Stimulated activated CD8-positive, alpha-beta memory T cell treated with anti-CD3 and anti-CD28 coated beads, Interleukin-15, amount 100 ng/mL, for 24 hours (primary cell): ENCODE measurements at regions not wholly inside any gene's neighbourhood (a gene's known extent, or its start where the extent isn't known, plus 50 kb on each side); places are given as distances from the start of the nearest gene placed in this dataset.

Experiments used
- DNase-seq: peaks from one replicate; pipeline ENCODE4 v3.0.0-alpha.2; 2020; ENCODE audit warnings: low read depth

DNA sequence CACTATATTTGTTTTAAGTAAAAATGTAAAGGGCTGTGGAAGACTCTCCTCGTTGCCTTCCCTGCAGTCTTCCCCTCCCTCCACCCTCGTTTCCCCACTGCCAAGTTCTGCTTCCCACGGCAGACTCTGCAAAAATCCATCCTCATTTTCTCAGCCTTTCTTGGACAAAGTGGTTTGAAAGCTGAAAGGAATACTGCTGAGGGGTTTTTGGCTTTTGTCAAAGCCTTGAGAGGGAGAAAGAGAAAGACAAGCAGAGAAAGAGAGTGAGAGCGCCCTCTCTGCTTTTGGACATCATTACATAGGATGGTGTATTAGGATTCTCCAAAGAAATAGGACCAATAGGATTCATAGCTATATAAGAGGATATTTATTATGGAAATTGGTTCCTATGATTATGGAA, 455.9 kb upstream of the SOX11 start:
- no peak for DNase-seq

DNA sequence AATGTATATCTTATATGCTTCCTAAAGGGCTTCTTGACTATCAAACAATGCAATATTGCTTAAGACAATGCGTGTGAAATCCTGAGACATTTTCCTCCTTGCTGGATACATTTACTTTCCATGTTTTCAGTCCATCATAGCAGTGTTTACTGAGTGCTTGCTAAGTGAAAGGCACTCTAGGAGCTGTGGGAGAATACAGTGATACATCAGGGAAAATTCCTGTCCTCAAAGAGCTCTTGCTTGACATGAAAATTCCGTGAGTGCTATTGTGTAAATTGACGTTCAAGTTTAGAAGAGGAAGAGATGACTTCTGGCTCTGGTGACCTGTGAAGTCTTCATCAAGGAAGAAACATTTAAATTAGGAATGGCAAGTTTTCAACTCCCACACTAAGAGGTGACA, 449.4 kb upstream of the SOX11 start:
- no peak for DNase-seq

DNA sequence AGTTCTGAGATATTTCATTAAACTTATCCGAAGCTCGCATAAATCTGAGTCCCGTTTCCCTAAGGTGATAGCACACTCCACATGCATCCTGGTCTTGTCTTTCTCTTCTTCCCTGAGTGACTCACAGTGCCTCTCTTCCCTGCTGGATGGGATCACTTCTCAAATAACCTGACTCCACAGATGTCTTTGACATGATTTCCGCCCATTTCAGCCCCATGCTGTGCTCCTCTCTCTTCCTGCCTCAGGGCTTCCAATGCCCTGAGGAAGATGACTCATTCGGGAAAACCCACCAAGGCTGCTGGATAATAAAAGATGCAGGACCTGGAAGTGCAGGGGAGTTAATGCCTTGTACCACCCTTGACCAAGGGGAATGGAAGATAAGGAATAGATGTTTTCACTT, 441.7 kb upstream of the SOX11 start:
- DNase-seq, result no peak

DNA sequence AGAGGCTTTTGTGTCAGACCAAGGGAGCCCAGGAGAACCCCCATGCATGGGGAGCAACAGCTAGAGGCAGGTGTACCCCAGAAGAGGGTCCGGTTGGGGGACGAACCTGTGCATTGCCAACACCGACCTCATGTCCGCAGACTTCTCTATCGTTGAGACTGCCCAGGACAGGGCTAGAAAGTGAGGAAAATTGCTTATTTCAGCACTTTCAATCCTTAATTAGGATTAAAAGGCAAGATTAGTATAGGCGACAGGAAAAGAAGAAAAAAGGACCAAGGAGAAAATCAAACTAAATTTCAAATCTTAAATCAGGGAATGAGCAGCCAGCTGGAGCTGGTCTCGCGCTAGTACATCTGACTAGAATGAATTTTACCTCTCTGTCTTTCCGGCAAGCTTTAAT, 438.9 kb upstream of the SOX11 start:
- DNase-seq, result no peak

DNA sequence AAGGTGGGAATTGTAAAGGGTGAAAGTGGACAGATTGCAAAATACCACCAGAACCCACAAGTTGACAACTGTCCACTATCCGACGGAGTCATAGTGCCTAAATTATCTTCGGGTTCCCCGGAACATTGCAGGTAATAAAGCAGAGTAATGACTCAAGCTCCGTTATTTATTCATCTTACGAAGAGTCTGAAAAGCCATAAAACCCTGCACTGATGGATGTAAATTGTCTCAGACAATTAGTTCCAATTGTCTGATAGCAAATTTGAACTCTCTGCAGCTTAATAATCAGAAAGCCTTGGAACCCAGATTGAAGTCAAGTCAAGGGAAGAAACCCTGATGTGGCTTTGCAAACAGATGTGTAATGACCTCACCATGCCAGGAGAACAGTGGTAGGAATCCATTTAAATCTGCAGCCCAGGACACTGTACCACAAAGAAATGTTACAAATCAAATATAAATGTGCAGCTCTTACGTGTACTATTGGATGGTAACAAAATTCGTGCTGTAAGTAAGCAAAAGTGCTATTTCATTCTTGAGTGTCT, 437.3 kb upstream of the SOX11 start:
- no peak for DNase-seq

DNA sequence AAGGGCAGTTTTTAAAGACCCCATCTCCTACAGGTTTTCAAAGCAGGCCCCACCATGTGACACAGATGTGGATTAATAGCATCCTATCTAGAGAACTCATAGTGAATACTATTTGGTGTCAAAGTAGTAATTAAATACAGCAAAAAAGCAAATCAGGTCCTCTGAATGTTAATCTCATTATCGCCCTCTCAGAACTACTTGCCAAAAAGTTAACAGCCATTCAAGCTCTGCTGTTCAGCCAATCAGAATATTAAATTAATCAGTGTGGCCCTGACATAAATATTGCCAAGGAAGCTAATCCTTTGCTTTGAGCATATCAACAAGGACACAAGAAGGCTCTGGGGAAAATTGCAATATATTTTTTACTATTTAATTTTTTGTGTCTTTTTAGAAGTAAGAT, 428.9 kb upstream of the SOX11 start:
- no peak for DNase-seq

DNA sequence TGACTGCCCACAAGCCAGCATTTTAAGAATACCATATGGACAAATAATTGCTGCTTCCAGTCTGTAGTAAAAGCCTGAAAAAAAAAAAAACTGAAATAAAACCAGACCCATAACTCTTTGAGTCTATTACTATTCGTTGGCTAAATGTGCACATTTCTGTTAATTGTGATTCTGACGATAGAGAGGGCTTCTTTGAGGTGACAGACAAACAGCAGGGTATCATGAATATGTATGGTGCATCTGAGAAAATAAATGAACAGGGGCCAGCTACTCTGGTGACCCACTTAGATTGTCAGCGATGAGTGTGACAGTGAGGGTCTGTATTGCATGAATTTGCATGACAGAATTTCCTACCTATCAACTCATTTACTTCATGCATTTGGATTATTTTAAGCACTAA, 427.8 kb upstream of the SOX11 start:
- no peak for DNase-seq

DNA sequence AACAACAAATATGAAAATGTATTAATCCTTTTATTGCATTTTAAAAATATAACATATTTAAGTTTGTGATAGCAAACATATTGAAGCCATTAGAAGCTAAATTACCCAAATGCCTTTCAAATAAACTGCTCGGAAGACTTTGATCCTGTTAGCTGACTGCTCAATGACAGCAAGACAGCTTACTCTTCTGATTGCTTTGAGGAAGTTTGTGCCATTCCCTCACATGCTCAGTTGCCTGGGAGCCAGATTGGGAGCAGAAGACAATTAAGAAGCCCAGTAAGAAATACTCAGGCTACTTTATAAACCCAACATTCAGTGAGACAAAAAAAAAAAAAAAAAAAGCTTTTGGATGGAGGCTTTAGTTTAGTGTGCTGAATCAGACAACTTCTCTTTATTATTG, 407.1 kb upstream of the SOX11 start:
- no peak for DNase-seq

DNA sequence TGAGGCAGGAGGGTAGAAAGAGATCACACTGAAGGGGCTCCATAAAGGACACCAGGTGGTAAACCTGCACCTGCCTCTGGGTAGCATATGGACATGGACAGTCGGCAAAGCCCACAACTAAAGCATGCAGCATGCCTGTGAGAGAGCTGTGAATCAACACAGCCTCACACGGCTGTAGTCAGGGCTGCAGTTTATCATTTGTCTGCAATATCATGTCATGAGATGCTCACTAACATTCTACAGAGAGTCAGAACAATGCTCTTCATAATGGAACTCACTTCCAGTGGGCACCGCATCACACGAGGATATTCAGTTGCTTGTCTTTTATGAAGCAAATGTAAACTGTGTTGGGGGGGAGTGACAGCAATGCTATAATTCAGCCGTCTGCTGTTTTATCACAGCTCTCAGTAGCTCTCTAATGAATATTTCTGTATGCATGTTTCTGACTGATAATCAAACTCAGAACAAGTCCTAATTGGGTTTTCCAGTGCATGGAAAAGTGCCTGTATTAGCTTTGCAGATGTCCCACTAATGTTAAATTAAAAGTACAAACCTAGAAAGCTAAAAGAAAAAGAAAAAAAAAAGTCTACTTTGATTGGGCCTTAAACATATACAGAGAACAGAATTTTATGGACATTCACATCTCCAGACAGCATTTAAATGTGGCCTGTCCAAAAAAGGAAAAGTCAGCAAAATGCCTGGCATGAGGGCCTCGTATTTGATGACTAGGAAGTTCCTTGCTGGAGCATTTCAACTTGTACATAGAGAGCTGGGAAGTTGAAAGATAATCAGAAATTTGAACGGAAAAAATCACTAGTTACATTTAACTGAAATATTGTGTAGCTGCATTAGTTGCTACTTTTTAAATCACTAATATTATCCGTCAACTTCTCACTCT, 406.1 kb upstream of the SOX11 start:
- no peak for DNase-seq

DNA sequence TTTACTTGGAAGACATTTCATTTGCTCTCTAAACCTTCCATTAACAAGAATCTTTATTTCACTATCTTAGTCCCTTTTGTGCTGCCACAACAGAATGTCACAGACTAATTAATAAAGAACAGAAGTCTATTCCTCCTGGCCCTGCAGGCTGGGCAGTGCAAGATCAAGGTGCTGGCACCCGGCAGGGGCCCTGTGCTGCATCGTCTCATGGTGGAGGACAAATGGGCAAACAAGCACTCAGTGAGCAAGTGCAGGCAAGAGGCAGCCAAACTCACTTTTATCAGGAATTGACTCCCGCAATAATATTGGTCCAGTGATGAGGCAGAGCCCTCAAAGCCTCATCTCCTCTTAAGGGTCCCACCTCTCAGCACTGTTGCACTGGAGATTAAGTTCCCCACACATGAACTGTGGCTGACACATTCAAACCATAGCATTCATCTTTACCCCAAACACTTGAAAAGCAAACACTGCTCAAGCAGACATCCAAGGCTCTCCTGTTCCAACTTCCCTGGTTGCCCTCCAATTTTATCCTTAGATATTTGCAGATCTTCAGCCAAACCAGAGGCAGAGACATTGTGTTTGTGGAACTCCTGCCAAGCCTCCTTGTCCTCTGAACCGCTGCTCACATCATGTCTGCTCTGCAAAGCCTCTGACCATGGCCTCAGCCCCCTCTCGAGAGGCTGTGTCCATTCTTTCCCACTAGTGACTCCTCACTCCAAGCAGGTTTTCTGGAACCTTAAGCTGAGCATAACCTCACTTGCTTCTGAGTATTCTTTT, 404.4 kb upstream of the SOX11 start:
- DNase-seq, result no peak

DNA sequence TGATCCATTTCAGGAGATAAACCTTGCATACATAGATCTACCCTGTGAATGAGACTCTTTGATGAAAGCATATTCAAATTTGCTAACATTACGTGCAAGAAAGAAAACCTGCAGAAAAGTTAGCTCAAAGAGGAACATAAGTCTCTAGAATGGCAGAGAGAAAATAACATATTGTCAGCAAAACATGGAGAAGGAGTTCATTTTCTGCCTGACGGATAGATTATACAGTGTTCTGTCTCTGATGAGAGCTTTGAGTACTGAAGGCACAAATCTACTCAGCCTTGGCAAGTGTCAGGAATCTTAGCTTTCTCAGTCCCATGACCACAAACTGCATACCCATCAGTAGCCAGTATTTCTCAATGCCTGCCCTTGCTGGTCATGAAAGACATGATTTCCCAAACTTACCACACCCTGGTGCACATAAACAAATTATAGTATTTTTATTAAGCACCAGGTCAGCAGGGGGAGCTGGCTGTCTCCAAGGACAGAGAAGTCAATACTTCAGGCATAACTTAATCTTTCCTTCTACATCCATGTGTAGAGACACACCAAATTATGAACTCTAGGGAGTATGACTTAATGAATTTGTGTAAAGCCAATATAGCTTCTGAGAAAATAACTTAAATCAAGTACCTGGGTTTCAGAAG, 401.2 kb upstream of the SOX11 start:
- DNase-seq, result no peak

DNA sequence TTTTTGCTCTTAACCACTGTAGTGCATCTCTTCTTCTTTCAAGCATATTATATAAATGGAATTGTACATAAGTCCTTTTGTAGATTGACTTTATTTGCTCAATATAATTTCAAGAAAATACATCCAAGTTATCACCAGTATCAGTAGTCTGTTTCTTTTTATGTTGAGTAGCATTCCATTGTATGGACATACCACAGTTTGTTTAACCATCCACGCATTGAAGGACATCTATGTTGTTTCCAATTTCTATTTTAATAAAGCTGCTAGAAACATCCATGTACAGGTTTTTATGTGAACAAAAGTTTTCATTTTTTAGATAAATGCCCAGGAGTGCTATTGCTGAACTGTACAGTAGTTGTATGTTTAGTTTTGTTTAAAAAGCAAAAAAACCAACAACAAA, 387.5 kb upstream of the SOX11 start:
- no peak for DNase-seq

DNA sequence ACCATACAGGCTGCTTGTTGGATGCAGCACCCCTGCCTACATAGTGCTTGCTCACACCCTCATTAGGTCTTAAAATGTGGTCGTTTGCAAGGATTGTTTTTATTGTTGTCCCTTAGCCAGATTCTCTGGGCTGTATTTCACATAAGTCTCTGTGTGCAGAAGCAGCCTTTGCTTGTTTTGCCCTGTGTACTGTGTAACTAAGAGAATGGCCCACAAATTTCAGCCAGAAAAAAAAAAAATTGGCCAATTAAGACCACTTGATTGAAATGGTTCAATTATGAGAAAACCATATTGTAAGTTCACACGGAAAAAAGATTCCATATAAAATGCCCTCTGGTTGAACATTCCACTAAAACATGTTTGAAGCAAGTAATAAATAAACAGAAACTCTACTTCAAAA, 377.1 kb upstream of the SOX11 start:
- no peak for DNase-seq

DNA sequence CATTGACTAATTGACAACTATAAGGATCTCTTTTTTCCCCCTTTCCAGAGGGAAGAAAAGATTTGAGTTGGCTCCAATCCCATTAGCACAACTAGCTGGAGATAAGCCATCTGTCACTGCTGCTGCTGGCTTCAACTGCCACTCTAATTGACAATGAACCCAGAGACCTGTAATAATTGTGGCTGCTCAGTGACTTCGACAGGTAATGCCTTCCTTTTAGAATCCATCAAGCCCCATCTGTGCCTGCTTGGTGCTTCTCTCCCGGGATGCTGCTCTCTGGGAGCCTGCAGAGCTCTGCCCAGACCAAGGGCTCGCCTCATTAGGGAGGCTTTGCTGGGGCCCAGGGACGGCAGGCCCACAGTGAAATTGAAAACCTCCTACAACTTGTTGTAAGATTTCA, 376.7 kb upstream of the SOX11 start:
- no peak for DNase-seq

DNA sequence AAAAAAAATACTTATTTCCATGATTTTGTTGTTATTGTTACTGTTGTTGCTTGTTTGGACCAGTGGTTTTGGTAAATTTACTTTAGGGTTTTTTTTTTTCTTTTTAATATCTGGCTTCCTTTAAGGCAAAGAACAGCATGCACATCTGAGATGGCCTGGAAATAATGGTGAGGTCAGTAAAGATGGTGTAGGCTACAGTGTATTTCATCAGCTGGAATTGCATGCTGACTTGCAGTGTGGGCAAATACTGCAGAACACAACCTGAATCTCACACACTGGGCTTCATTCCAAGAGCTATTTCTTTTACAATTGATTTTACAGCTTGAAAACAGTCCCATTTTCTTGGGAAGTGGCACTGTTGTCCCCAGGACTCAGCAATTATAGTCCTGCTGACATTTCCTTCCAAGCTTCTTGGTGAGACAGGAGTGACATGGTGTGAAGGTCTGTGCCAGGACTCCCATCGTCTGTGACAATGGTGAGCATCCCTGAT, 376.1 kb upstream of the SOX11 start:
- no peak for DNase-seq

DNA sequence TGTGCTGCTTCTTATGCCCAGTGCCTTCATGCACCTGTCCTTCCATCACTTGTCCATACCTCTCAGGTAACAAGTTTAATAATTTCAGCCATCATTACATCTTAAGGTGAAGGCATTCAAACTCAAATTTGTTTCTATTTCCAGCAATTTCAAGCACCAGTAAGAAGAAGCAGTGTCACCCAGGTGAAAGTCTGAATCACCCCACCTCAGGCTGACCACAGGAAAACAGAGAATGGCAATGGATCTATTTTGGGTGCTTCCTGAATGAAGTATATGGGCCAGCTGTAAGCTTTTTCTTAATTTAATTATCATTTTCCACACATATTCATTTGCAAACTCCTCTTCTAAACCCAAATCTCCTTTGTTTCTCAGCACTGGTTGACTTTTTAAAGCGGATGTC, 372.7 kb upstream of the SOX11 start:
- no peak for DNase-seq

DNA sequence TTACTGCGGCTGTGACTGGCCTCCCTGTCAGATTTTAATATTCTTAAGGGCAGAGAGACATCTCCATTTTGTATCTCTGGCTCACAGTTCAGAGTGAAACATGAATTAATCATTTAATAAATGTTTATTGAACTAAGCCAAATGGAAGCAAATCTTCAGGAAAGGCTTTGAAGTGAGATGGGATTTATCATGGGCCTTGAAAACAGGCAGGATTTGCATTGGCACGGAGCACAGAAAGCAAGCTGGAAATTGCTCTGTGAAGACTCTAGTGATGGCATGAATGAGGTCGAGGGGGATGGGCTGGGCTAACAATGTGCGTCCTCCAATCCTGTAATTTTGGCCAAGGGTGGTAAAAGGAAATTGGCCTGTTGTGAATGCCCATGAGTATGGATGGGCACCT, 369.8 kb upstream of the SOX11 start:
- DNase-seq, result no peak

DNA sequence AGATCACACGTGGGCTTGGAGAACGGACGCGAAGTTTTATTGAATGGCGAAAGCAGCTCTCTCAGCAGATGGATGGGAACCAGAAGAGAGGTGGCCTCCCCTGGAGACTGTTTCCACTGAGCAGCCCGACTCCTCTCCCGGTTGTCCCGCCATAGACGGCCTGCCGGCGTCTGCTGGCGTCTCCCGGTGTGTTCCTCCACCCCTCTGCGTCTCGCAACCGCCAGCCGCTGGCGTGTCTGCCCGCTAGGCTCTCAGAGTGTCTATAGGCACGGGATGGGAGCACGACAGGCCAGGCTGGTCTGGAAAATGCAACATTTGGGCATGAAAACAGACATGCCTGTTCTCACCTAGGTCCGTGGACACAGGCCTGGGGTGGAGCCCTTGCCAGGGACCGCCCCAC, 366.7 kb upstream of the SOX11 start:
- no peak for DNase-seq

DNA sequence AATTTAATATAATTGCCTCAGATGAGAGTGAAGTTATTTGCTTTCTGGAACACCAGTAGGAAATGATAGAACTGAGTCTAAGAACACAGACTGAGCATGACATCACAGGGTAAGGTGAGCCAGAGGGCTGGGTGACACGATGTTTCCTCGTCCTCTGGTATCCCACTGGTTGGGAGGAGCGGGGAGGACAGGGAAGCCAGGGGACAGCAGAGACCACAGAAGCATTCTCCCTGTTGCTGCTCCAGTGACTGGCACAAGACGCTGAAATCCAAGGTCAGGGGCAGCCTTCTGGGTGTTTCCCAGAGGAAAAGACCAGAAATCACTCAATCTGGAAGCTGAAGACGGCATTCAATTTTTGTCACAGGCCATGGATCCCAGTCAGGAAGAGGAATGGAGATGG, 363.4 kb upstream of the SOX11 start:
- DNase-seq, result no peak

DNA sequence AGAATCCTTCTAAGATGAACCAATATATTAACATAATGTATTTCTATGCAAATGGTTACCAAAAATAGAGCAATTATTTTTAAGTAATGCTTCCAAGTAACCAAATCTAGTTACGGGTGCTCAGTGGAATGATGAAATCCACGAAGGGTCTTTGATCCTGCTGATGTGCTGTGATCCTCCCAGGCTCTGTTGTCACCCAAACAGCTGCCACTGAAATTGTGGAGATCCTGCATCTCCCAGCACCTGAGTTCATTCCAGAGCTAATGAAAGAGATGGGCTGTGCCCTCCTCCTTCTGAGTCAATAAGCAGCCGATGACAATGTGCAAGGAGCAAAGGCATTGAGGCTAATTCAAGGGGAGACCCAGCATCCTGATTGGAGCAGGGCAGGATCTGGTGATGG, 362.4 kb upstream of the SOX11 start:
- DNase-seq, result no peak

DNA sequence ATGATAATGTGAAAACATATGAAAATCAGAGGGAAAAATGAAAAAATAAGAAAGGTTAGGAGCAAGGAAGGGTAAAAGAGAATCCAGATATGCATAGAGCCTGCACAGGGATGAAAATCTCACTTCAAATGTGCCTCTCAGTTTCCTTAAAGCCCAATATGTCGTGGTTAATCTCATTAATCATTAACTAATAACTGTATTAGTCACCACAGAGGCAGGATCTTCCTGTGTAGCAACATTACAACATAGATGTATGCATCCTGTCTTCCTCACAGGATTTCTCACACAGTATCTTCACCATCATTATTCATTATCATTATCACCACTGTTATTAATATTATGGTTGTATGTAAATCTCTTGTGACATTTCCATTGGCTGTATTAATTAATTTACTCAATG, 361.2 kb upstream of the SOX11 start:
- DNase-seq, result no peak

DNA sequence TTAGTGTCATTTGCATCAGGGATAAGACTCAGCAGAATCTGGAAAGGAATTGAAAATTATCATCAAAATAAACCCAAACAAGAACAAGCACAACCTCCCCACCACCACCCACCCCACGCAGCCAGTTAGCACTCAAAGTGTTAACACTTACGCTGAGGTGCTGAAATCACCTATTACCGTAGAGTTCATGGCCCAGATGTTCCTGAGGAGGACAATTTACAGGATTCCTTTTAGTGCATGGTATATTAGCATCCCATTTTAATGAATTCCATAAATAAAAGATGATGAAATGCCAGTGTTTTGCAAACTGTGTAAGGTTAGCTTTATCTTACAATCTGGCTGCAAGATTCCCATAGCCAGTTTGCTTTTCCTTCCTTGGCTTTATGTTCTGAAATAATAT, 359.3 kb upstream of the SOX11 start:
- no peak for DNase-seq

DNA sequence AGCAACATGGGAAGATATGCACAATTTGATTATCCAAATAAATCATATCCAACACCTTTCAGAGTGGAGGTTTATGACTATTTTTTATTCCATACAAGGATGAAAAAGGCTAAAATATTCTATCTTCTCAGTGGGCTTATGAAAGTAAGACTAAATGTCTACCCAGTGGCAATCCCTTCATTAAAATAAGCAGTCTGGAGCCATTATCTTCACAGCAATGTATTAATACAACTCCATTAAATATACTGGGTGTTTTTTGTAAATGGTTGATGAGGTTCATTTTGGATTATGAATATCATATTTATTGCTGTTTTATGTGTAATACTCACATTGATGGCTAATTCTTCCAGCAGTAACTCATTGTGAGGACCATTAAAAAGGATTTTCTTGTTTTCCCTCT, 352.7 kb upstream of the SOX11 start:
- DNase-seq, result no peak
